ENCODE measurements at regions not wholly inside any gene's neighbourhood (a gene's known extent, or its start where the extent isn't known, plus 50 kb on each side); places are given as distances from the start of the nearest gene placed in this dataset.

DNA sequence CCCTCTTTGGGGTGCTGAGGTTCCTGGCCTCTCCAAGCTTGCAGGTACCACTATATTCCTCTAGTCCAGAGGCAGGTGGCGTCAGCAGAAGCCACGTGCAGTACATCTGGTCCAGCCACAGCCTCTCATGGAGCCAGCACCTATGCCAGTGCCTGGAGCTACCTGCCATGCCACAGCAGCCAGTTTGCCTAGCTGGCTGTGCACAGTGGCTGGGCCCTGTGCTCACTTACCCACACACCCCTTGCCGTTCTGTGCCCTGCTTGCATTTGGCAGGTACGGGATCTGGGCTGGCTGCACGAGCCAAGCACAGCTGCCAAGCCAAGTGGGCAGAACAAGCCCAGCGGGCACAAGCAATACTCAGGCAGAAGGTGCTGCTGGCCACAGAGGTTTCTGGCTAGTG is 601.1 kb downstream of the EPHA5 start:
- Histone ChIP-seq H3K4me3 (no peak overlapping the region), H3K9me3 (peaks cover 0 to 5% of the 10 kb centered on the region in 2 donors), H3K36me3 (no peaks in the 10 kb centered on the region), H3K27me3 (no peaks in the 10 kb centered on the region), H3K27ac (no peak overlapping the region), H3K4me1 (no peaks in the 10 kb centered on the region)
- TF ChIP-seq, protein P1, sequence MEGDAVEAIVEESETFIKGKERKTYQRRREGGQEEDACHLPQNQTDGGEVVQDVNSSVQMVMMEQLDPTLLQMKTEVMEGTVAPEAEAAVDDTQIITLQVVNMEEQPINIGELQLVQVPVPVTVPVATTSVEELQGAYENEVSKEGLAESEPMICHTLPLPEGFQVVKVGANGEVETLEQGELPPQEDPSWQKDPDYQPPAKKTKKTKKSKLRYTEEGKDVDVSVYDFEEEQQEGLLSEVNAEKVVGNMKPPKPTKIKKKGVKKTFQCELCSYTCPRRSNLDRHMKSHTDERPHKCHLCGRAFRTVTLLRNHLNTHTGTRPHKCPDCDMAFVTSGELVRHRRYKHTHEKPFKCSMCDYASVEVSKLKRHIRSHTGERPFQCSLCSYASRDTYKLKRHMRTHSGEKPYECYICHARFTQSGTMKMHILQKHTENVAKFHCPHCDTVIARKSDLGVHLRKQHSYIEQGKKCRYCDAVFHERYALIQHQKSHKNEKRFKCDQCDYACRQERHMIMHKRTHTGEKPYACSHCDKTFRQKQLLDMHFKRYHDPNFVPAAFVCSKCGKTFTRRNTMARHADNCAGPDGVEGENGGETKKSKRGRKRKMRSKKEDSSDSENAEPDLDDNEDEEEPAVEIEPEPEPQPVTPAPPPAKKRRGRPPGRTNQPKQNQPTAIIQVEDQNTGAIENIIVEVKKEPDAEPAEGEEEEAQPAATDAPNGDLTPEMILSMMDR (IDR thresholded peaks at IDR 0.05) = no peak
- intact Hi-C loops (cut with DNase I) = no loop called here
- no peak for DNase-seq (ENCODE audit: low spot score in 2 of 2)

DNA sequence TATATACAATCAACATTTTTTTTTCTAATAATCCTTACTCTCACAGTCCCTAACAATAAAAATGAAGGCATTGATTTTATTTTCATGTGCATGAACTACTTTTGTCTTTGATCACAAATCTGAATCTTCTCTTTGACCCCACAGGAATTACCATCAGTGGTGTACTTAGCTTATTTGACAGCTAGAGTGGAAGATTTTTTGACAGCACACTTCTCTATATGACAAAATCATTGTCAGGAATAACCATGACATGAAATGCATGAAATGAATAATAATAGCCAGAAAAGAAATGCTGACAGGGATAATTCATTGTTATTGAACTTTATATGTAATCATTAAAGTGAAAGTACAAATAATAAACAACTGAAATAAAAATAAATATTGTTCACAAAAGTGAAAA is 604.2 kb downstream of the EPHA5 start:
- Histone ChIP-seq H3K4me3 (no peak overlapping the region), H3K27me3 (no peaks in the 10 kb centered on the region), H3K36me3 (no peaks in the 10 kb centered on the region), H3K4me1 (no peaks in the 10 kb centered on the region), H3K27ac (no peak overlapping the region), H3K9me3 (no peaks in the 10 kb centered on the region)
- intact Hi-C loops (cut with DNase I) = no loop called here
- TF ChIP-seq, protein P1 (IDR thresholded peaks at IDR 0.05) = no peak
- DNase-seq (ENCODE audit: low spot score in 2 of 2) = no peak

DNA sequence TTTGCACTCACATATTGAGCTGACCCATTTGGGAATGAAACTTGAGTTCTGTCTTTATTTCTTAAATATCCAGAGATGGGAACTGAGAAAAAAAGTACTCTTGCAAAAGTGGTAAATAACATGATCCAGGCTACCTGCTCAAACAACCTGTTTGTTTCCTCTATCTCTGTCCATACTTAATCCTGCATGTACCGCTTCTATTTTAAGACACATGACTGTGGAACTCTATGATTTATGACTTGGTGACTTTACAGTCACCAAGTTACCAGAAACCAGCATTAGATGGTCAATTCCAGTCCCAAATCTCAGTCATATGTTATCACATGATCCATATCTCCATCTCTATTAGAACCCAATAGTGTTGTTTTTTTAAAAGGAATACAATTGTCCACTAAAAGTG is 606.7 kb downstream of the EPHA5 start:
- Histone ChIP-seq H3K4me1 (no peaks in the 10 kb centered on the region), H3K4me3 (no peak overlapping the region), H3K27ac (no peak overlapping the region), H3K36me3 (no peaks in the 10 kb centered on the region), H3K9me3 (no peaks in the 10 kb centered on the region), H3K27me3 (no peaks in the 10 kb centered on the region)
- intact Hi-C loops (cut with DNase I) = no loop called here
- TF ChIP-seq, protein P1 (IDR thresholded peaks at IDR 0.05) = no peak
- DNase-seq (ENCODE audit: low spot score in 2 of 2) = no peak

DNA sequence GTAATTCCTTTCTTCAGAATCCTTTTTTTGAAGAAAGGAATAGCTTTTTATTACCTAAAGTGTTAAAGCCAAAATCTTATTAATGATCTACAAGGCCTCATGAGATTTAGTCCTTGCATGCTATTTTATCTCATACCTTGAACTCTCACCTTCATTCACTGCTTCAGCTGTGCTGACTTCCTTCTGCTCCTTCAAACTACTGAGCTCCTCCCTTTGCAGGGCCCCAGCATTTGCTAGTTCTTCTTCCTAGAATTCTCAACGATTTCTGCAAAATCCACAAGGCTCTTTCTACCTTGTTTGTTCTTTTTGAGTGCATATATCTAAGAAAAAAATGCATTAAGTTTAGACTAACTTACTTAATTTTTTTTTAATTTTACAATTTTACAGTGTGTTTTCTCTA is 619.5 kb downstream of the EPHA5 start:
- no peak overlapping the region for H3K27ac ChIP-seq
- intact Hi-C loops (cut with DNase I) = no loop called here
- TF ChIP-seq, protein P1 (IDR thresholded peaks at IDR 0.05) = no peak
- H3K36me3 ChIP-seq = no peaks in the 10 kb centered on the region
- DNase-seq (ENCODE audit: low spot score in 2 of 2) = no peak
- H3K9me3 ChIP-seq = no peaks in the 10 kb centered on the region
- H3K4me3 ChIP-seq = no peak overlapping the region
- H3K4me1 ChIP-seq = no peaks in the 10 kb centered on the region
- no peaks in the 10 kb centered on the region for H3K27me3 ChIP-seq

DNA sequence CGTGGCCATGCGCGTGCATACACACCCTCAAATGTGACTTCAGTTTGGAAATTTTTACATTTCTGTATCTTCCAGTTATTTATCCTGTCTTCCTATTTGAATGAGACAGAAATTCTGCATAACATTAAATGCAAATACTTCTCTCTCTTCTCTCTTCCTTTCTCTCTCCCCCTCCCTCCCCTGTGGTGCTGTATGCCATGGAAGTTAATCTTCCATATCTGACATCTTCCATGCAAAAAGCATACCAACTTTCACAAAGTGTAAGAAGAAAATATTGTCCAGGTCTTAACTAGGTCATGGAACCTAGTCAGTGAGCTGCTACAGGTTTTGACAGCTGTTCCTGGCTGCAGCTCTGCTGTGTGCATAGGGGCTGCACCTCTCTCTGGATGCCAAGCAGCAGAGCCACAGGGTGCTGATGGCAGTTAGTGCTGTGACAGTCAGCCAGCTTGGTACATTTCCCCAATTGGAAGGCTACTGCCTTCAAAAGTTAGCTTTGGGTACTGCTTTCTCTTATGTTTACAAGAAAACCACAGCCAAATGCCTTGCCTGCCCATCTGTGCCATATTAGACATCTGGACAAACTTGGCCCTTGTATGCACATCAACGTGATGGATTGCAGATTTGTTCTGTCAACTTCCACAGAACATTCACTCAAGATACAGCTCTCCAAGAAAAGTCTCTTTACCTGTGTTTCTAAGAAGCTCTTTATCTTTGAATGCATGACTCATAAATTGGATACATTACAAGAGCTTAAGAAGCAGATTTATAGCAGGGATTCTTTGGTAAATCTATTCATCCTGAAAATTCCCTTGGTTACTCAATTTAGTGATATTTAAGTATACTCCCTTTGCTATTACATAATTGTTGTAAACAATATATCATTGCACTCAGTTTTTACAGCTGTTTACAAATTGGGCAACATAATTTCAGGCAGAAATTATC is 623.8 kb downstream of the EPHA5 start:
- intact Hi-C loops (cut with DNase I) = no loop called here
- Histone ChIP-seq H3K27me3 (no peaks in the 10 kb centered on the region), H3K27ac (no peak overlapping the region), H3K4me3 (no peak overlapping the region), H3K4me1 (no peaks in the 10 kb centered on the region), H3K9me3 (no peaks in the 10 kb centered on the region), H3K36me3 (no peaks in the 10 kb centered on the region)
- TF ChIP-seq, protein P1 (IDR thresholded peaks at IDR 0.05) = no peak
- no peak for DNase-seq (ENCODE audit: low spot score in 2 of 2)

Data from ascending aorta (tissue), 2 donors.